Mucosa of descending colon (tissue), 3 donors: ENCODE measurements at regions not wholly inside any gene's neighbourhood (a gene's known extent, or its start where the extent isn't known, plus 50 kb on each side); places are given as distances from the start of the nearest gene placed in this dataset.

ENCODE experiments used
- ATAC-seq: fragments of 200-7000 bp; cut with Tn5 transposase; one replicate; pipeline ENCODE4 v1.9.1; 2020; ENCODE audit warnings: mild to moderate bottlenecking, moderate library complexity
- DNase-seq, 3 donors: peaks; one replicate each; pipeline ENCODE4 v3.0.0-alpha.2; 2020
- H3K36me3 ChIP-seq: fragments of 200-600 bp; one replicate; pipeline ENCODE4 v1.8.0; 2021; ENCODE audit warnings: low read depth, mild to moderate bottlenecking
- H3K4me1 ChIP-seq: fragments of 200-600 bp; one replicate; pipeline ENCODE4 v1.8.0; 2021; ENCODE audit warnings: low read depth, mild to moderate bottlenecking
- H3K4me3 ChIP-seq: fragments of 200-600 bp; one replicate; pipeline ENCODE4 v1.8.0; 2021; ENCODE audit warnings: mild to moderate bottlenecking
- H3K9me3 ChIP-seq: fragments of 200-600 bp; one replicate; pipeline ENCODE4 v1.8.0; 2021; ENCODE audit warnings: mild to moderate bottlenecking
- intact Hi-C, 2 donors: fragments of 100-400 bp; cut with DNase I in 1 of 2; cut with micrococcal nuclease in 1 of 2; formaldehyde crosslinking; loops; one replicate each; pipeline versions ENCODE4 v1.11.0 to v1.11.1; 2022; cut with DNase I, micrococcal nuclease
- TF ChIP-seq, protein P1 (sequence below): fragments of 200-600 bp; IDR thresholded peaks from one replicate; pipeline ENCODE4 v1.8.0; 2022; ENCODE audit warnings: antibody characterized with exemption, mild to moderate bottlenecking
- donor health status: DM: no; HTN: no; CAD: no; lungs with moderate emphysema.
- donor health status: DM: no; HTN: no; CAD: no.
- donor health status: DM: no; HTN: yes; CAD: no.

DNA sequence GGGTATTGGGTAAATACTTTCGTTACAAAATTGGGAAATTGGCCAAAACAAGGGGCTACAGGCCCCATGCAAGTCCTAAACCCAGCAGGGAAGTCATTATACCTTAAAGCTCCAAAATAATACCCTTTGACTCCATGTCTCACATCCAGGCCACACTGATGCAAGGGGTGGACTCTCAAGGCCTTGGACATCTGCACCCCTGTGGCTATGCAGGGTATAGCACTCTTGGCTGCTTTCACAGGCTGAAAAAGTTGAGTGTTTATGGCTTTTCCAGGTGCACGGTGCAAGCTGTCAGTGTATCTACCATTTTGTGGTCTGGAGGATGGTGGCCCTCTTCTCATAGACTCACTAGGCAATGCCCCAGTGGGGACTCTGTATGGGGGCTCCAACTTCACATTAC, 326.5 kb downstream of the TEX13C start:
- H3K36me3 ChIP-seq, result no peaks in the 10 kb centered on the region
- no peak for ATAC-seq
- TF ChIP-seq, protein P1, sequence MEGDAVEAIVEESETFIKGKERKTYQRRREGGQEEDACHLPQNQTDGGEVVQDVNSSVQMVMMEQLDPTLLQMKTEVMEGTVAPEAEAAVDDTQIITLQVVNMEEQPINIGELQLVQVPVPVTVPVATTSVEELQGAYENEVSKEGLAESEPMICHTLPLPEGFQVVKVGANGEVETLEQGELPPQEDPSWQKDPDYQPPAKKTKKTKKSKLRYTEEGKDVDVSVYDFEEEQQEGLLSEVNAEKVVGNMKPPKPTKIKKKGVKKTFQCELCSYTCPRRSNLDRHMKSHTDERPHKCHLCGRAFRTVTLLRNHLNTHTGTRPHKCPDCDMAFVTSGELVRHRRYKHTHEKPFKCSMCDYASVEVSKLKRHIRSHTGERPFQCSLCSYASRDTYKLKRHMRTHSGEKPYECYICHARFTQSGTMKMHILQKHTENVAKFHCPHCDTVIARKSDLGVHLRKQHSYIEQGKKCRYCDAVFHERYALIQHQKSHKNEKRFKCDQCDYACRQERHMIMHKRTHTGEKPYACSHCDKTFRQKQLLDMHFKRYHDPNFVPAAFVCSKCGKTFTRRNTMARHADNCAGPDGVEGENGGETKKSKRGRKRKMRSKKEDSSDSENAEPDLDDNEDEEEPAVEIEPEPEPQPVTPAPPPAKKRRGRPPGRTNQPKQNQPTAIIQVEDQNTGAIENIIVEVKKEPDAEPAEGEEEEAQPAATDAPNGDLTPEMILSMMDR, result no peak
- H3K4me3 ChIP-seq, result no peak overlapping the region
- no peaks in the 10 kb centered on the region for H3K9me3 ChIP-seq
- intact Hi-C loops, result no loop called here
- H3K4me1 ChIP-seq, result no peaks in the 10 kb centered on the region
- no peak for DNase-seq

DNA sequence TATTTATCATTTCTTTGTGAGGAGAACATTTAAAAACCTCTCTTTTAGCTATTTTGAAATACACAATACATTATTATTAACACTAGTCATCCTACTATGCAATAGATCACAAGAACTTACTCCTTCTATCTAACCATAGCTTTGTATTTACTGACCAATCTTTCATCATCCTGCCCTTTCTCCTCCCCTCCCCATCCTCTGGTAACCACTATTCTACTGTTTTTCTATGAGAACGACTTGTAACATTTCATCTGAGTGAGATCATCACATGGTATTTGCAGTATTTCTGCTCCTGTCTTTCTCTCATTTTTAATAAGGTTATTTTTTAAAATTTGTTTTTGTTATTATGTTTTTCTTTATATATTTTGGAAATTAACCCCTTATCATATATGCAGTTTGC, 331.8 kb downstream of the TEX13C start:
- intact Hi-C loops, result no loop called here
- H3K4me3 ChIP-seq, result no peak overlapping the region
- H3K36me3 ChIP-seq, result no peaks in the 10 kb centered on the region
- TF ChIP-seq, protein P1, result no peak
- ATAC-seq (no peak), DNase-seq (no peak)
- peaks cover 4% of the 10 kb centered on the region for H3K9me3 ChIP-seq
- no peaks in the 10 kb centered on the region for H3K4me1 ChIP-seq

DNA sequence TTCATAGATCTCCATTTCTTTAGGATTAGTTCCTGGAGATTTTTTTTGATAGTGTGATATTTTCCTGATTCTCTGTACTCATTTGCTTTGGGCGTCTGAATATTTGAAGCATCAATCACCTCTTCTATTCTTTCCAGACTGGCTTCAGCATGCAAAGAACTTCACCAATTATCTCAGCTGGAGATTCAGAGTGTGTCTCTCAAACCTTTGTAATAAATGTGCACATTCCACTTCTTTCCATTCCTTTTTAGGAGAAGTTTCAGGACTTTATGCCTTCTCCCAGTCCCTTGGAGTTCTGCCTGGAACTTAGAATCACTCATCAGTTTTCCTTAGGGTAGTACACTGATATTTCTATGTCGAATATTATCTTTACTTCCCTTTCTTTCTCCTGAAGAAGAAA, 334.8 kb downstream of the TEX13C start:
- Histone ChIP-seq H3K9me3 (peaks cover 4% of the 10 kb centered on the region), H3K36me3 (no peaks in the 10 kb centered on the region), H3K4me3 (no peak overlapping the region), H3K4me1 (no peaks in the 10 kb centered on the region)
- DNase-seq (no peak), ATAC-seq (no peak)
- intact Hi-C loops, result no loop called here
- TF ChIP-seq, protein P1, result no peak

DNA sequence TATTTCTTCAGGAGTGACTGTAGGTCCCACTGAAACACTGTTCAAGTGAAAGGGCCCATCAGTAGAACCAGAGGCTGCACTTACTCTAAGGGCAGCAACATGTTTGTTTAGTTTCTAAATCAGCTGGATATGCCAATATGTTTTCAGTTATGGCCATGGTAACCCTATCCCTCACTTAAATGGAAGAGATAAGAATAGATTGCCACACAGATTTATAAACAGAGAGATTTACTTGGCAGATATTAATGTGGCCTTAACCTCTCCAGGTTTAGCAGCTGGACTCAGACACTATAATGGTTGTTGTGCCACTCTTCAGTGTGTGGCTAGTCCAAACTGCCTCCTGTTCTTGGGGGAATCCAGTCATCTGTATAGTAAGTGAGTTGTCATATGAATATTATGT, 354.1 kb downstream of the TEX13C start:
- intact Hi-C loops, result no loop called here
- DNase-seq (no peak), ATAC-seq (no peak)
- TF ChIP-seq, protein P1, result no peak
- H3K36me3 ChIP-seq, result no peaks in the 10 kb centered on the region
- no peaks in the 10 kb centered on the region for H3K4me1 ChIP-seq
- H3K9me3 ChIP-seq, result peaks cover 7% of the 10 kb centered on the region
- H3K4me3 ChIP-seq, result no peak overlapping the region

DNA sequence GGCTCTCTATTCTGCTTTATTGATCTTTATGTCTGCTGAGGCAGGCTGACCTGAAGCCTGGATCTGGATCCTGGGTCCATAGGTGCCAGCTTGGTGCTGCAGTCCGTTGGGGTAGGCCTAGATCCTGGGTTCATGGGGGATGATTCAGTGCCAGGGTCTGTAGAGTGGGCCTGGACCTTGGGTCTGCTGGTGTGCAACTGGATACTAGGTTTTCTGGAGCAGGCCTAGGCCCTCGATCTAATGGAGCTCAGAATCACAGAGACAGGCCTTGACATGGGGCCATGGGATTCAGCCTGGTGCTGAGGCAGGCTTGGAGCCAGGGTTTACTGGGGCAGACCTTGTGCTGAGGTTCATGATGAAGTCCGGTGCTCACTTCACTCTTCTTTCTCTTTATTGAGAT, 358.6 kb downstream of the TEX13C start:
- DNase-seq (no peak), ATAC-seq (no peak)
- intact Hi-C loops, result no loop called here
- TF ChIP-seq, protein P1, result no peak
- Histone ChIP-seq H3K4me3 (no peak overlapping the region), H3K36me3 (no peaks in the 10 kb centered on the region), H3K4me1 (no peaks in the 10 kb centered on the region), H3K9me3 (peaks cover 7% of the 10 kb centered on the region)

DNA sequence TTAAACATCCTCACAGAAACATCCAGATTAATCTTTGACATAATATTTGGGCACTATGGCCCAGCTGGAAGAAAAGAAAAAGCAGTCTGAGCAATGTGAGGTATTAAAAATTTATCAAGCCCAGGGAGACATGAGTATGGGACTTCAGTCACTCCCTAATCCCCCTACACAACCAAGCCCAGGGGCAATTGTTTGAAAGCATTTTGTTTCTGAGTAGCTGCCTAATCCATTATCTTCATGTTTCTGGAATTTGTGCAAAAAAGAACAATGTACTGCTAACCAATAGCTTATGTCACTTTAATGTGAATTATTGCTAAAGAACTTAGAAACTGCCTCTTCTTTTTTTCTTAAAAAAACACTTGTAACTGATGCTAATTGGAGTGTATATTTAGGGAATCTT, 360.7 kb downstream of the TEX13C start:
- TF ChIP-seq, protein P1, result no peak
- DNase-seq (no peak), ATAC-seq (no peak)
- H3K9me3 ChIP-seq, result peaks cover 1% of the 10 kb centered on the region
- no peaks in the 10 kb centered on the region for H3K4me1 ChIP-seq
- H3K36me3 ChIP-seq, result no peaks in the 10 kb centered on the region
- intact Hi-C loops, result no loop called here
- H3K4me3 ChIP-seq, result no peak overlapping the region
